HepG2 (cell line): ENCODE measurements at regions not wholly inside any gene's neighbourhood (a gene's known extent, or its start where the extent isn't known, plus 50 kb on each side); places are given as distances from the start of the nearest gene placed in this dataset.

Source experiments
- ATAC-seq: fragments of 200-7000 bp; cut with Tn5 transposase; 3 replicates; pipeline ENCODE4 v1.9.1; 2020; ENCODE audit warnings: mild to moderate bottlenecking, moderate library complexity
- BruUV-seq: library from RNA; stranded (reverse); fragments of 400-500 nt; replicated peaks from 2 replicates; lab custom pipeline; 2021; lab: Mats Ljungman, UMichigan
- CTCF ChIA-PET: fragments of 300-600 bp; formaldehyde crosslinking; extraction: SDS; loops from one replicate; lab custom pipeline; 2021; ENCODE audit warnings: low total read pairs, inconsistent platforms, low intra/inter-chr PET ratio; lab: Yijun Ruan, JAX
- POLR2A ChIA-PET: fragments of 350-600 bp; sonication (Branson Sonifier 250); formaldehyde crosslinking; loops from one replicate; lab custom pipeline; 2020; ENCODE audit warnings: antibody characterized with exemption, inconsistent platforms; lab: Yijun Ruan, JAX
- DNase-seq: peaks from one replicate; pipeline ENCODE4 v3.0.0-alpha.2; 2015; ENCODE audit warnings: low spot score
- FAIRE-seq: peaks from 3 replicates; lab custom pipeline; 2011; peaks lifted over from hg19 to GRCh38; lab: Jason Lieb, UNC
- H2AFZ ChIP-seq: one replicate; pipeline ENCODE4 v1.6.1; 2011; ENCODE audit warnings: low read length, inconsistent platforms
- H3K27ac ChIP-seq: fragments of 300-600 bp; 3 replicates; pipeline ENCODE4 v1.8.0; 2011; ENCODE audit warnings: mixed run types, mild to moderate bottlenecking, mixed read lengths, low read length, inconsistent platforms; ENCODE audit not compliant: insufficient read depth; ENCODE audit errors: extremely low read length
- H3K27me3 ChIP-seq, 2 experiments: fragments of 200-600 bp in 1 of 2; 2 replicates in 1 of 2; 3 replicates in 1 of 2; pipeline versions ENCODE4 v1.6.0 to v1.8.0; 2011; ENCODE audit warnings: low read length in 2 of 2, mild to moderate bottlenecking in 2 of 2, moderate library complexity in 2 of 2, inconsistent platforms in 1 of 2; ENCODE audit not compliant: insufficient read depth in 2 of 2, control insufficient read depth in 1 of 2
- H3K36me3 ChIP-seq, 2 experiments: fragments of 200-600 bp in 1 of 2; replicated peaks in 1 of 2; 2 replicates in 1 of 2; 3 replicates in 1 of 2; pipeline versions ENCODE4 v1.5.1 to v1.8.0; 2011; ENCODE audit warnings: low read length in 2 of 2, inconsistent platforms in 1 of 2; ENCODE audit not compliant: insufficient read depth in 2 of 2, control insufficient read depth in 1 of 2
- H3K4me1 ChIP-seq: 2 replicates; pipeline ENCODE4 v1.5.1; 2012; ENCODE audit warnings: low read length, inconsistent platforms; ENCODE audit not compliant: insufficient read depth
- H3K4me2 ChIP-seq: 2 replicates; pipeline ENCODE4 v1.6.0; 2011; ENCODE audit warnings: low read depth, low read length, inconsistent platforms
- H3K4me3 ChIP-seq, 3 experiments: fragments of 200-600 bp in 1 of 3; sonication (generic), shearing (Covaris generic) in 1 of 3; replicated peaks in 1 of 3; 2 replicates each; pipeline ENCODE4 v1.5.1; 2011 to 2016; ENCODE audit warnings: low read length in 3 of 3, inconsistent platforms in 2 of 3, low read depth in 2 of 3, mild to moderate bottlenecking in 2 of 3, control low read depth in 1 of 3, mixed read lengths in 1 of 3; ENCODE audit not compliant: insufficient read depth in 1 of 3
- H3K79me2 ChIP-seq: one replicate; pipeline ENCODE4 v1.6.1; 2011; ENCODE audit warnings: low read length, inconsistent platforms; ENCODE audit not compliant: insufficient read depth
- H3K9ac ChIP-seq: 2 replicates; pipeline ENCODE4 v1.6.0; 2011; ENCODE audit warnings: mild to moderate bottlenecking, low read depth, low read length, inconsistent platforms; ENCODE audit not compliant: insufficient read depth
- H3K9me3 ChIP-seq: 2 replicates; pipeline ENCODE4 v1.5.1; 2012; ENCODE audit warnings: mild to moderate bottlenecking, low read length
- H4K20me1 ChIP-seq: 2 replicates; pipeline ENCODE4 v1.6.0; 2011; ENCODE audit warnings: inconsistent platforms, mild to moderate bottlenecking, low read length, moderate library complexity; ENCODE audit not compliant: insufficient read depth
- CBFB ChIP-seq: sonication (generic); formaldehyde crosslinking; IDR thresholded peaks from 2 replicates; pipeline ENCODE4 v1.4.0; 2020; ENCODE audit warnings: missing genetic modification reagents
- GFI1 ChIP-seq: sonication (generic); formaldehyde crosslinking; IDR thresholded peaks from 2 replicates; pipeline ENCODE4 v1.5.0; 2020; ENCODE audit warnings: missing genetic modification reagents, mild to moderate bottlenecking, borderline replicate concordance
- HOXD1 ChIP-seq: sonication (generic); formaldehyde crosslinking; IDR thresholded peaks from 2 replicates; pipeline ENCODE4 v1.5.0; 2020; ENCODE audit warnings: missing genetic modification reagents
- MXD4 ChIP-seq: IDR thresholded peaks from 2 replicates; pipeline ENCODE4 v1.6.1; 2016; ENCODE audit warnings: mild to moderate bottlenecking, missing biosample characterization, missing genetic modification reagents
- ONECUT2 ChIP-seq: sonication (generic); formaldehyde crosslinking; IDR thresholded peaks from 2 replicates; pipeline ENCODE4 v1.4.0; 2020; ENCODE audit warnings: missing genetic modification reagents
- TCF7 ChIP-seq: sonication (generic); IDR thresholded peaks from 2 replicates; pipeline ENCODE4 v1.6.1; 2016; ENCODE audit warnings: antibody characterized with exemption, low read depth
- ZBTB38 ChIP-seq: sonication (generic); formaldehyde crosslinking; IDR thresholded peaks from 2 replicates; pipeline ENCODE4 v1.5.1; 2020; ENCODE audit warnings: mild to moderate bottlenecking, missing genetic modification reagents
- ZFP82 ChIP-seq: sonication (generic); formaldehyde crosslinking; IDR thresholded peaks from 2 replicates; pipeline ENCODE4 v1.5.1; 2020; ENCODE audit warnings: mild to moderate bottlenecking, missing genetic modification reagents, borderline replicate concordance
- ZNF431 ChIP-seq: sonication (generic); formaldehyde crosslinking; IDR thresholded peaks from 2 replicates; pipeline ENCODE4 v1.9.0; 2022; ENCODE audit warnings: missing genetic modification reagents, low read depth, mild to moderate bottlenecking, borderline replicate concordance
- ZNF713 ChIP-seq: sonication (generic); formaldehyde crosslinking; IDR thresholded peaks from 2 replicates; pipeline ENCODE4 v1.4.0; 2020; ENCODE audit warnings: mild to moderate bottlenecking, missing genetic modification reagents
- ZNF850 ChIP-seq: sonication (generic); formaldehyde crosslinking; conservative IDR thresholded peaks from 2 replicates; pipeline ENCODE4 v1.9.0; 2021; ENCODE audit warnings: mild to moderate bottlenecking, missing genetic modification reagents
- WGBS: methylation state at CpG from one replicate; pipeline ENCODE4 v1.1.6; 2017; ENCODE audit warnings: low lambda C conversion rate; 5-methylcytosine and 5-hydroxymethylcytosine counted together
- in situ Hi-C: cut with HindIII; loops from 2 replicates; pipeline ENCODE4 v1.10.0; 2017; ENCODE audit warnings: low pct_unique_long_range_greater_than_20kb; ENCODE audit not compliant: extremely low pct_ligation_motif_present
- intact Hi-C: fragments of 100-400 bp; cut with micrococcal nuclease; formaldehyde crosslinking; loops from one replicate; pipeline ENCODE4 v1.10.0; 2022; ENCODE audit not compliant: unreplicated experiment
- TF ChIP-seq, protein P1 (sequence below): sonication (generic); formaldehyde crosslinking; IDR thresholded peaks from 2 replicates; pipeline ENCODE4 v1.4.0; 2020; ENCODE audit warnings: missing genetic modification reagents, borderline replicate concordance

DNA sequence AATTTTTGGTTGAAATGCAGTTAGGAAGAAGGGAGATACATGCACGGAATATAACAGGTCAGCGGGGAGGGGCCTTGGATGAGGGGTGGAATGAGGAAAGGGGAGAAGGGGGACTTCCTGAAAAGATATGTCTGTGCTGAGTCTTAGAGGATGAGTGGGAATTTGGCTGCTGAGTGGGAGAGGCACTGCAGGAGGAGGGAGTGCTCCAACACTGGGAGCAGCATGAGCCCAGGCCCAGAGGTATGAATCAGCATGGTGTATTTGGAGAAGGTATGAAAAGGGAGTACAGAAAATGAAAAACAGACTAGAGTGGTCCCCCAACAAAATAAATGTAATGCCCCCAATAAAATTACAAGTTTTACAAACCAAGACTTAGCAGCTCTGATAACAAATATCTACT is 394.4 kb downstream of the IPO8 start (continued):
- no peak for TF ChIP-seq MXD4 (CRISPR knock-in tag)
- TF ChIP-seq ZNF713 (CRISPR knock-in tag) = no peak
- TF ChIP-seq ZNF431 (CRISPR knock-in tag) = no peak

DNA sequence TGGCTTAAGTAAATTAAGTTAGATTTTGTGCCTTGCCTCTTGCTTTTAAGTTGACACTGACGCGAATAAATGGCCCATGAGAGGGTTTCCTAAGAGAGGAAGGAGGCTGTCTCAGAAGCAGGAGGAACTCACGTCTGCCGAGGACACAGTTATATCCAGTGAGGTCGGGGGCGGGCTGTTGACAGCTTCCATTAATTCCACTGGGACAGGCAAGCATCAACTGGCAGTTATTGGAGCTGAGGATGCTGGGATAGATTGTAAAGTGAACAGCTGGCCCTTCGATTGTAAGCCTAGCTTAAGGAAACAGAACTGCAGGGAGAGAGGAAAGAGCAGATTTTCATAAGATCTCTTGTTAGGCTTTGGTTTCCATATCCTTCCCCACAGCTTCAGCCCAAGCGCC is 399.2 kb downstream of the IPO8 start:
- intact Hi-C loops (no loop called here), in situ Hi-C loops (no loop called here)
- no peaks in the 10 kb centered on the region for H3K9me3 ChIP-seq
- no peak overlapping the region for H3K4me2 ChIP-seq
- no peaks in the 10 kb centered on the region for H3K79me2 ChIP-seq
- ChIA-PET CTCF (no interaction called here), POLR2A (no interaction called here)
- H3K27me3 ChIP-seq = 0 out of 5 replicates have a peak, but pooled peaks cover 0 to 4% of the 10 kb centered on the region in 2 experiments
- DNase-seq (no peak), FAIRE-seq (no peak), ATAC-seq (no peak)
- H3K4me3 ChIP-seq = no peak overlapping the region
- no peaks in the 10 kb centered on the region for H4K20me1 ChIP-seq
- H3K36me3 ChIP-seq = no peaks in the 10 kb centered on the region
- H3K27ac ChIP-seq = no peak overlapping the region
- TF ChIP-seq ZFP82 (no peak), ZNF850 (CRISPR knock-in tag) (no peak), GFI1 (CRISPR knock-in tag) (no peak), TCF7 (no peak), HOXD1 (CRISPR knock-in tag) (no peak), ZBTB38 (CRISPR knock-in tag) (no peak), CBFB (no peak), ONECUT2 (CRISPR knock-in tag) (no peak)
- TF ChIP-seq, protein P1, sequence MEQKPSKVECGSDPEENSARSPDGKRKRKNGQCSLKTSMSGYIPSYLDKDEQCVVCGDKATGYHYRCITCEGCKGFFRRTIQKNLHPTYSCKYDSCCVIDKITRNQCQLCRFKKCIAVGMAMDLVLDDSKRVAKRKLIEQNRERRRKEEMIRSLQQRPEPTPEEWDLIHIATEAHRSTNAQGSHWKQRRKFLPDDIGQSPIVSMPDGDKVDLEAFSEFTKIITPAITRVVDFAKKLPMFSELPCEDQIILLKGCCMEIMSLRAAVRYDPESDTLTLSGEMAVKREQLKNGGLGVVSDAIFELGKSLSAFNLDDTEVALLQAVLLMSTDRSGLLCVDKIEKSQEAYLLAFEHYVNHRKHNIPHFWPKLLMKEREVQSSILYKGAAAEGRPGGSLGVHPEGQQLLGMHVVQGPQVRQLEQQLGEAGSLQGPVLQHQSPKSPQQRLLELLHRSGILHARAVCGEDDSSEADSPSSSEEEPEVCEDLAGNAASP = no peak
- H2AFZ ChIP-seq = no peak overlapping the region
- H3K4me1 ChIP-seq = no peaks in the 10 kb centered on the region
- no peak overlapping the region for H3K9ac ChIP-seq
- 38% methylated on average over 8 of the region's 8 CpGs for WGBS
- no TSS peak for BruUV-seq
